ENCODE measurements at regions not wholly inside any gene's neighbourhood (a gene's known extent, or its start where the extent isn't known, plus 50 kb on each side); places are given as distances from the start of the nearest gene placed in this dataset.

DNA sequence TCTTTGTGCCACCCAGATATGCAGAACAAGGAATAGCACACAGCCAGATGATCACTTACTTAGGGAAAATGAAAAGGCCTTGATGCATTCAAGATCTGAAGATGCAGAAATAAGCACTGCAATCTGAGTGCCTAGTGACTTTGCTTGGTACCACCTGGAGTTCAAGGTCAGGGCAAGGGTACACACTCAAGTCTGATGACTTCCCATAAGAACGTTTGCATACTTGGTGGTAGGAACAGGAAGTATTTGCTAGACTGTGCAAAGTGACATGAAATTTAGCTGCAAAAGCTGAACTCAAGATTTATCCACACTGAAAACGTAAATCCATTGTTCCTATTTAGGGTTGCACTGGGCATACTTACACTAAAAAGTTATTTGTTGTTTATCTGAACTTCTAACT is 177.1 kb downstream of the PIK3R1 start:
- Histone ChIP-seq H4K20me1 (ENCODE audit: insufficient read depth, low read length) (no peaks in the 10 kb centered on the region), H3K4me1 (ENCODE audit: insufficient read depth, low read length, severe bottlenecking) (no peaks in the 10 kb centered on the region), H3K36me3 (ENCODE audit: insufficient read depth, low read length) (no peaks in the 10 kb centered on the region), H3K27ac (ENCODE audit: low read depth, low read length, poor library complexity, severe bottlenecking) (no peak overlapping the region), H3K9ac (ENCODE audit: low read length) (no peak overlapping the region), H3K27me3 (ENCODE audit: insufficient read depth, low read length) (no peaks in the 10 kb centered on the region), H3K9me3 (ENCODE audit: low read length) (no peaks in the 10 kb centered on the region), H3K4me3 (ENCODE audit: low read depth, low read length, poor library complexity, severe bottlenecking) (no peak overlapping the region), H2AFZ (ENCODE audit: low read length) (no peak overlapping the region), H3F3A (ENCODE audit: insufficient read depth, low read length) (no peaks in the 10 kb centered on the region), H3K79me2 (ENCODE audit: insufficient read depth, low read length) (no peaks in the 10 kb centered on the region), H3K4me2 (ENCODE audit: low read length) (no peak overlapping the region), H3K9me2 (ENCODE audit: low read depth, low read length) (no peaks in the 10 kb centered on the region)
- no peak for TF ChIP-seq EZH2 (IDR thresholded peaks at IDR 0.05; ENCODE audit: borderline replicate concordance, low read length)
- TF ChIP-seq, protein P1, sequence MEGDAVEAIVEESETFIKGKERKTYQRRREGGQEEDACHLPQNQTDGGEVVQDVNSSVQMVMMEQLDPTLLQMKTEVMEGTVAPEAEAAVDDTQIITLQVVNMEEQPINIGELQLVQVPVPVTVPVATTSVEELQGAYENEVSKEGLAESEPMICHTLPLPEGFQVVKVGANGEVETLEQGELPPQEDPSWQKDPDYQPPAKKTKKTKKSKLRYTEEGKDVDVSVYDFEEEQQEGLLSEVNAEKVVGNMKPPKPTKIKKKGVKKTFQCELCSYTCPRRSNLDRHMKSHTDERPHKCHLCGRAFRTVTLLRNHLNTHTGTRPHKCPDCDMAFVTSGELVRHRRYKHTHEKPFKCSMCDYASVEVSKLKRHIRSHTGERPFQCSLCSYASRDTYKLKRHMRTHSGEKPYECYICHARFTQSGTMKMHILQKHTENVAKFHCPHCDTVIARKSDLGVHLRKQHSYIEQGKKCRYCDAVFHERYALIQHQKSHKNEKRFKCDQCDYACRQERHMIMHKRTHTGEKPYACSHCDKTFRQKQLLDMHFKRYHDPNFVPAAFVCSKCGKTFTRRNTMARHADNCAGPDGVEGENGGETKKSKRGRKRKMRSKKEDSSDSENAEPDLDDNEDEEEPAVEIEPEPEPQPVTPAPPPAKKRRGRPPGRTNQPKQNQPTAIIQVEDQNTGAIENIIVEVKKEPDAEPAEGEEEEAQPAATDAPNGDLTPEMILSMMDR (IDR thresholded peaks at IDR 0.05; ENCODE audit: low read length) = no peak

DNA sequence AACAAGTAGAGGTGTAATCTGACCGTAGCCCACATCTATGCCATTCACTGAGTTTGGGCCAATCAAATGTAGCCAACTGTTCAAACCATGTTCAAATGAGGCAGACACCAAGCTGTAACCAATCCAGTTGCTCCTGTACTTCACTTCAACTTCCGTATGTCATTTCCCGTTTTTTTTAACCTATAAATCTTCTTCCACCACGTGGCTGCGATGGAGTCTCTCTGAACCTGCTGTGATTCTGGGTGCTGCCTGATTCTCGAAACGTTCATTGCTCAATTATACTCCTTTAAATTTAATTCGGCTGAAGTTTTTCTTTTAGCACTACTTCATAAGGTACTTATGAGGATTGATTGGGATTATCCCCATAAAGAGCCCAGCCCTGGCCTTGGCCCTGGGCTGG is 179.7 kb downstream of the PIK3R1 start:
- no peaks in the 10 kb centered on the region for H3F3A ChIP-seq (ENCODE audit: insufficient read depth, low read length)
- H3K27ac ChIP-seq (ENCODE audit: low read depth, low read length, poor library complexity, severe bottlenecking) = no peak overlapping the region
- H3K4me2 ChIP-seq (ENCODE audit: low read length) = no peak overlapping the region
- no peaks in the 10 kb centered on the region for H3K27me3 ChIP-seq (ENCODE audit: insufficient read depth, low read length)
- H4K20me1 ChIP-seq (ENCODE audit: insufficient read depth, low read length) = no peaks in the 10 kb centered on the region
- TF ChIP-seq, protein P1 (IDR thresholded peaks at IDR 0.05; ENCODE audit: low read length) = no peak
- no peak for TF ChIP-seq EZH2 (IDR thresholded peaks at IDR 0.05; ENCODE audit: borderline replicate concordance, low read length)
- no peaks in the 10 kb centered on the region for H3K4me1 ChIP-seq (ENCODE audit: insufficient read depth, low read length, severe bottlenecking)
- H3K9me2 ChIP-seq (ENCODE audit: low read depth, low read length) = no peaks in the 10 kb centered on the region
- no peaks in the 10 kb centered on the region for H3K79me2 ChIP-seq (ENCODE audit: insufficient read depth, low read length)
- H3K9ac ChIP-seq (ENCODE audit: low read length) = no peak overlapping the region
- no peak overlapping the region for H2AFZ ChIP-seq (ENCODE audit: low read length)
- H3K4me3 ChIP-seq (ENCODE audit: low read depth, low read length, poor library complexity, severe bottlenecking) = no peak overlapping the region
- H3K36me3 ChIP-seq (ENCODE audit: insufficient read depth, low read length) = no peaks in the 10 kb centered on the region
- H3K9me3 ChIP-seq (ENCODE audit: low read length) = no peaks in the 10 kb centered on the region

DNA sequence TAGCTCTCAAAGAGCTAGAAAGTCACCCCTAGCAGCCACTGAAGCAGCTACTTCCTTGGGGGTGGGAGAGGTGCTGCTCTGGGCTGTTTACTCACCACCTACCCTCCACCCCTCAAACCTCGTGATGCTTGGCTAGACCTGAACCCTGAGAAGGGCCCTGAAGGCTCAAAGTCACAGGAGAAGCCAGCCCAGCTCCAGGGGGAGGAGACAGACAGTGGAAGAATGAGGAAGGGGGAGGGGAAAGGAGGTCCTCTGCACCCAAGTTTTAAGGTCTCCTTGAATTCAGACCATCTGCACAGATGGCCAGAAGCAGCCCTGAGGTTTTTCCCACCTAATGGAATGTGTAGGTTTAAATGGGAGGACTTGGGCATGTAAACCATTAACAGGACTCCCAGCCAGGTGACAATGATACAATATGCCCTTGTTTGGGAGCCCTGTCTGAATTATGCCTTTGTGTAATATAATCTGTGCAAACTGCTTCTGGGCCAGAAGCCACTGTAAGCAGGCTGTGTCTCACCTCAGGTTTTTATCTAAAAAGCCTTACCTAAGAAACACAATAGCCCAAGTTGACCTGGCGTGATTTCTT is 180.5 kb downstream of the PIK3R1 start:
- Histone ChIP-seq H3K9ac (ENCODE audit: low read length) (no peak overlapping the region), H3F3A (ENCODE audit: insufficient read depth, low read length) (no peaks in the 10 kb centered on the region), H3K4me1 (ENCODE audit: insufficient read depth, low read length, severe bottlenecking) (no peaks in the 10 kb centered on the region), H3K36me3 (ENCODE audit: insufficient read depth, low read length) (no peaks in the 10 kb centered on the region), H4K20me1 (ENCODE audit: insufficient read depth, low read length) (no peaks in the 10 kb centered on the region), H3K79me2 (ENCODE audit: insufficient read depth, low read length) (no peaks in the 10 kb centered on the region), H2AFZ (ENCODE audit: low read length) (no peak overlapping the region), H3K9me2 (ENCODE audit: low read depth, low read length) (no peaks in the 10 kb centered on the region), H3K4me3 (ENCODE audit: low read depth, low read length, poor library complexity, severe bottlenecking) (no peak overlapping the region), H3K9me3 (ENCODE audit: low read length) (no peaks in the 10 kb centered on the region), H3K4me2 (ENCODE audit: low read length) (no peak overlapping the region), H3K27me3 (ENCODE audit: insufficient read depth, low read length) (no peaks in the 10 kb centered on the region), H3K27ac (ENCODE audit: low read depth, low read length, poor library complexity, severe bottlenecking) (no peak overlapping the region)
- TF ChIP-seq EZH2 (IDR thresholded peaks at IDR 0.05; ENCODE audit: borderline replicate concordance, low read length) = no peak
- TF ChIP-seq, protein P1 (IDR thresholded peaks at IDR 0.05; ENCODE audit: low read length) = no peak
